NB4 (cell line): ENCODE measurements at regions not wholly inside any gene's neighbourhood (a gene's known extent, or its start where the extent isn't known, plus 50 kb on each side); places are given as distances from the start of the nearest gene placed in this dataset.

ENCODE experiments used
- CTCF ChIP-seq: IDR thresholded peaks from one replicate; pipeline ENCODE4 v1.5.1; 2012; ENCODE audit warnings: low read depth, low read length
- MAX ChIP-seq: IDR thresholded peaks from 2 replicates; pipeline ENCODE4 v1.6.1; 2011; ENCODE audit warnings: low read depth, low read length
- POLR2A ChIP-seq: IDR thresholded peaks from 2 replicates; pipeline ENCODE4 v1.6.1; 2011; ENCODE audit warnings: mild to moderate bottlenecking; ENCODE audit not compliant: insufficient read length; ENCODE audit errors: extremely low read depth

- TF ChIP-seq CTCF (no peak), POLR2A (no peak), MAX (no peak)
These were observed 284.6 kb downstream of the TXNL1 start for GRCh38 chr18:56353663-56354260.
